HL-60 (cell line): ENCODE measurements at regions not wholly inside any gene's neighbourhood (a gene's known extent, or its start where the extent isn't known, plus 50 kb on each side); places are given as distances from the start of the nearest gene placed in this dataset.

Experiments
- POLR2AphosphoS5 ChIP-seq: IDR thresholded peaks from 2 replicates; pipeline ENCODE4 v1.6.1; 2012; ENCODE audit warnings: low read depth
- TF ChIP-seq, protein P1 (sequence below): IDR thresholded peaks from one replicate; pipeline ENCODE4 v1.5.1; 2011; ENCODE audit warnings: low read length, control low read depth, inconsistent platforms; ENCODE audit not compliant: insufficient read depth

DNA sequence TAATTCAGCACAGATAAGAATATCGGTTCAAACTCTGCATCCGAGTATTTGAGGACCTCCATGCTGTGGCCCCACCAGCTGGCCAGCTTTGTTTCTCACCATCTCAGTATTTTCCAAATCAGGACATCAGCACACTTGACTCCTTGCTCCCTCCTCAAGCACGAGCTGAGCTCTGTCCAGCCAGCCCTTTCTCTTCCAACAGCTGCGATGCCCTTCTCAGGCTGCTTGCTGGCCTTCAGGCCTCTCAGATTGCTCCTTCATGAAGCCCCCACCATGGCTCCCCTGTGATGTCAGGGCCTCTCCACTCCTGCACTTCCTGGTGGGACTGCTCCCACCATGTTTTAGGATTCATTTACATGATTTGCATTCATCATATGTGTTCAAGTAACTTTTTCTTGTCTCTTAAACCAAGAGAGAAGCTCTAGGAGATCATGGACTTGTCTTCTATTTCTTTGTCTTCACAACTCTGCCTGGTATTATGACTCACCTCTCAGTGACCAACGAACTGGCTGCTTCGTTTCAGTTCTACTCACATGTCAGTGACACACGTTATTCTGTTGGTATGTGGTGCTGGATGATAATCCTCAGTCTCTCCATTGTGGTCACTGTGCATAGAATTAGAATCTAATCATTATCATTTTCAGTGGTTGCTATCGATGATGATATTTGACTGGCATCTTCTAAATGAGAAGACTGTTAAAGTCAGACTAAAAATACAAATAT is 471.7 kb downstream of the EFNB2 start:
- TF ChIP-seq POLR2AphosphoS5: no peak
- TF ChIP-seq, protein P1, sequence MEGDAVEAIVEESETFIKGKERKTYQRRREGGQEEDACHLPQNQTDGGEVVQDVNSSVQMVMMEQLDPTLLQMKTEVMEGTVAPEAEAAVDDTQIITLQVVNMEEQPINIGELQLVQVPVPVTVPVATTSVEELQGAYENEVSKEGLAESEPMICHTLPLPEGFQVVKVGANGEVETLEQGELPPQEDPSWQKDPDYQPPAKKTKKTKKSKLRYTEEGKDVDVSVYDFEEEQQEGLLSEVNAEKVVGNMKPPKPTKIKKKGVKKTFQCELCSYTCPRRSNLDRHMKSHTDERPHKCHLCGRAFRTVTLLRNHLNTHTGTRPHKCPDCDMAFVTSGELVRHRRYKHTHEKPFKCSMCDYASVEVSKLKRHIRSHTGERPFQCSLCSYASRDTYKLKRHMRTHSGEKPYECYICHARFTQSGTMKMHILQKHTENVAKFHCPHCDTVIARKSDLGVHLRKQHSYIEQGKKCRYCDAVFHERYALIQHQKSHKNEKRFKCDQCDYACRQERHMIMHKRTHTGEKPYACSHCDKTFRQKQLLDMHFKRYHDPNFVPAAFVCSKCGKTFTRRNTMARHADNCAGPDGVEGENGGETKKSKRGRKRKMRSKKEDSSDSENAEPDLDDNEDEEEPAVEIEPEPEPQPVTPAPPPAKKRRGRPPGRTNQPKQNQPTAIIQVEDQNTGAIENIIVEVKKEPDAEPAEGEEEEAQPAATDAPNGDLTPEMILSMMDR: no peak
